Ishikawa (cell line): ENCODE measurements at regions not wholly inside any gene's neighbourhood (a gene's known extent, or its start where the extent isn't known, plus 50 kb on each side); places are given as distances from the start of the nearest gene placed in this dataset.

Experiments used
- CEBPB ChIP-seq: IDR thresholded peaks from 2 replicates; pipeline ENCODE4 v1.6.1; 2012
- CREB1 ChIP-seq: IDR thresholded peaks from 2 replicates; pipeline ENCODE4 v1.6.1; 2012; ENCODE audit warnings: low read depth
- EGR1 ChIP-seq: IDR thresholded peaks from 2 replicates; pipeline ENCODE4 v1.6.1; 2012
- EP300 ChIP-seq: IDR thresholded peaks from 2 replicates; pipeline ENCODE4 v1.6.1; 2012; ENCODE audit warnings: borderline replicate concordance
- FOXM1 ChIP-seq: IDR thresholded peaks from 2 replicates; pipeline ENCODE4 v1.6.1; 2012; ENCODE audit warnings: low read depth, borderline replicate concordance
- MAX ChIP-seq: IDR thresholded peaks from 2 replicates; pipeline ENCODE4 v1.6.1; 2012
- NFIC ChIP-seq: IDR thresholded peaks from 2 replicates; pipeline ENCODE4 v1.6.1; 2012
- RAD21 ChIP-seq: IDR thresholded peaks from 2 replicates; pipeline ENCODE4 v1.6.1; 2012; ENCODE audit warnings: low read depth
- REST ChIP-seq: IDR thresholded peaks from 2 replicates; pipeline ENCODE4 v1.6.1; 2012; ENCODE audit warnings: low read depth, mild to moderate bottlenecking
- TAF1 ChIP-seq: IDR thresholded peaks from 2 replicates; pipeline ENCODE4 v1.6.1; 2012; ENCODE audit warnings: low read depth, mild to moderate bottlenecking
- TCF12 ChIP-seq: IDR thresholded peaks from 2 replicates; pipeline ENCODE4 v1.6.1; 2012; ENCODE audit warnings: low read depth
- TEAD4 ChIP-seq: IDR thresholded peaks from 2 replicates; pipeline ENCODE4 v1.6.1; 2012
- USF1 ChIP-seq: IDR thresholded peaks from 2 replicates; pipeline ENCODE4 v1.6.1; 2012
- YY1 ChIP-seq: IDR thresholded peaks from 2 replicates; pipeline ENCODE4 v1.6.1; 2012; ENCODE audit warnings: low read depth
- ZBTB7A ChIP-seq: IDR thresholded peaks from 2 replicates; pipeline ENCODE4 v1.6.1; 2012; ENCODE audit warnings: low read depth

GRCh38 chr2:126425943-126426342, 230.0 kb upstream of the GYPC start:
- TF ChIP-seq CREB1 (no peak), FOXM1 (no peak), RAD21 (no peak), YY1 (no peak), ZBTB7A (no peak), TEAD4 (no peak), EP300 (no peak), REST (no peak)

GRCh38 chr2:126429103-126429502, 226.9 kb upstream of the GYPC start:
- TF ChIP-seq EGR1 (no peak), FOXM1 (no peak), USF1 (no peak), TEAD4 (no peak)

- TF ChIP-seq TAF1, result no peak
- TF ChIP-seq USF1, result no peak
- no peak for TF ChIP-seq NFIC
- no peak for TF ChIP-seq CEBPB
- no peak for TF ChIP-seq YY1
- no peak for TF ChIP-seq MAX
- no peak for TF ChIP-seq FOXM1
- TF ChIP-seq REST, result no peak
- no peak for TF ChIP-seq RAD21
Observed at GRCh38 chr2:126431136-126431535, 224.8 kb upstream of the GYPC start.

GRCh38 chr2:126436411-126436810, 219.5 kb upstream of the GYPC start:
- TF ChIP-seq RAD21, result no peak
- no peak for TF ChIP-seq TCF12

- TF ChIP-seq RAD21 (no peak), TCF12 (no peak), EP300 (no peak), USF1 (no peak), TAF1 (no peak), EGR1 (no peak), ZBTB7A (no peak), YY1 (no peak), REST (no peak), CEBPB (no peak), NFIC (no peak), MAX (no peak), FOXM1 (no peak)
Observed at GRCh38 chr2:126437016-126437415, 218.9 kb upstream of the GYPC start.
